Inflammatory macrophage treated with lipopolysaccharide for 1 hour (primary cell): ENCODE measurements at regions not wholly inside any gene's neighbourhood (a gene's known extent, or its start where the extent isn't known, plus 50 kb on each side); places are given as distances from the start of the nearest gene placed in this dataset.
A peak's percentile ranks its signal among the peaks of the same experiment; 100 is the strongest.

ENCODE experiments used
- DNase-seq, 2 donors: peaks; one replicate each; pipeline ENCODE4 v3.0.0-alpha.2; 2020 to 2022

DNA sequence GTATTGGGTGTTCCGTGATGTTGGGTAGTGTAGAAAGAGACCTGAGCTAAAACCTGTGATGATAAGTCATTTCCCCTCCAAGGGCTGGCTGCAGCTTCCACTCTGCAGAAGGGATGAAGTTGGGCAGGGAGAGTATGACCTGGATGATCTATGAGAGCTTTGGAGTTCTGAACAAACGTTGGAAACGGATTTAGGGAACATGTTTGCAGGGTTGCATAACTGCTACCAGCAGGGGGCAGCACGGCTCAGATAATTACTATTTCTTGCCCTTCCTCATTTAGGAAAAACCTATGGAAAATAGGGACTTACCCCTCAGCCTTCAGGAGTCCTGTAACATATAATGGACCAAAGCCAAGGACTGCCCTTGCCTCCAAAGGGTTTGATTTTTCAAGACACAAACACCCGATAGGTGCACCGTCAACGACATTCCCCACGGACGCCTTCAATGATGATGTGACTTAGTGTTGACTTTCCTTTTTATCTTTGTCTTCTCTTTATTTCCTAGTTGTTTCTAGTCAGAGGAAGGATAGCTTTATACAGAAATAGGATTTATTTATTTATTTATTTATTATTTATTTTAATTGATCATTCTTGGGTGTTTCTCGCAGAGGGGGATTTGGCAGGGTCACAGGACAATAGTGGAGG lies 164.9 kb upstream of the SASH1 start:
- DNase-seq = peak; percentile 24 to 79

- peak in 1 of 2 donors; percentile 14 for DNase-seq
These were observed 162.9 kb upstream of the SASH1 start for GRCh38 chr6:148179786-148180185.

DNA sequence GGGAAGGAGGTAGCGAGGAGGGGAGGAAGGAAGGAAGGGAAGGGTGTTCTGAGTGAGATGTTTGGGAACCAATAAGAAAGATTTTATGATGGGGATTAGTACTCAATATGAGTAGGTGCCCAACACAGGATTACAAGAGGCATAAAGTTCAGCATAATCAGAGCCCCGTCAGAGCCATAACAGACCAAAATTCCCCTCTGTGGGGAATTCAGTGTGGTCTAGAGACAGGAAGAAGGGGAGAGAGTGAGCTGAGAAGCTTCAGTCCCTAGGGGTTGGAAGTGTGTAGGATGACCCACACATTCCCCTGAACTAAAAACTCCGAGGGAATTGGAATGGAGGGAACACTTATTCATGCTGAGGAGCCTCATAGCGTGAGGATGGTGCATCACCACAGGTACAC lies 160.3 kb upstream of the SASH1 start:
- no peak for DNase-seq

GRCh38 chr6:148183776-148184175 lies 158.9 kb upstream of the SASH1 start:
- DNase-seq = no peak

GRCh38 chr6:148186916-148187315 lies 155.7 kb upstream of the SASH1 start:
- DNase-seq = no peak

GRCh38 chr6:148192310-148192709 lies 150.3 kb upstream of the SASH1 start:
- DNase-seq = no peak

- DNase-seq = no peak
These were observed 149.5 kb upstream of the SASH1 start for GRCh38 chr6:148193063-148193680.

- no peak for DNase-seq
These were observed 147.1 kb upstream of the SASH1 start for GRCh38 chr6:148195511-148195910.

- no peak for DNase-seq
These were observed 143.1 kb upstream of the SASH1 start for GRCh38 chr6:148199584-148199983.

DNA sequence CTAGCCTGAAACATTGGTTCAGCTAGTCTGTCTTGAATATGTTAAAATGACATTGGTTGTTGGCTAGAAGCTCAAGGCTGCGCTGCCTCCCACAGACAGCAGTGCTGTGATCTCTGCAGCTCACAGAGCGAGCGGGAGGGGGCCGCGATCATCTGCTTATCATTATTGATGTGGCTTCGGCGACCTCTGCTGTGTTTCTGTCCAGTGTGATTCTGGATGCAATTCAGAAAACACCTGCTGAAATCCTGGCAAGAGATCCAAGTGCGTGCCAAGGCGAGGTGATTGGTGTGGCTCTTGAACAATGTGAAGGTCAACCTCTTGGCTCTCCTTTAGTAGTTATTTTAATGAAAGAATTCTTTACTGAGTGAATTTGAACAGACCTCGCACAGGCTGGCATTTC lies 142.3 kb upstream of the SASH1 start:
- DNase-seq = no peak

DNA sequence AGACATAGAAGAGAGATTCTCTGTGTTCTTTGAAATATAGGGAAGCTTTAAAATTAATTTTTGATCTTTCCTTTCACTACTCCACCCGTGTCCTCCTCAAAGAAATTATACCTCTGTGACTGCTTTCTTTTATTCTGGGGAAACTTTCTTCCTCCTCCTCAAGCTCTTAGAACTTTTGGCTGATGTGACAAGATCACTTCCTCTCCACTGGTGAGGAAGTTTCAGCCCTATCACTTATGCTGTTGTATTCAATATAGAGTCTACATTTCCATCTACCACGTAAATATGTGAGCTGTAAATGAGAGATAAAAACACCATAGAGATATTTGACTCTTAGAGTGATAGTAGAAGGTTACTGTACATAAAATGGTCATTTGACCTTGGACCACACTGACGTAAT lies 141.9 kb upstream of the SASH1 start:
- no peak for DNase-seq

GRCh38 chr6:148203281-148203925 lies 139.2 kb upstream of the SASH1 start:
- no peak for DNase-seq

DNA sequence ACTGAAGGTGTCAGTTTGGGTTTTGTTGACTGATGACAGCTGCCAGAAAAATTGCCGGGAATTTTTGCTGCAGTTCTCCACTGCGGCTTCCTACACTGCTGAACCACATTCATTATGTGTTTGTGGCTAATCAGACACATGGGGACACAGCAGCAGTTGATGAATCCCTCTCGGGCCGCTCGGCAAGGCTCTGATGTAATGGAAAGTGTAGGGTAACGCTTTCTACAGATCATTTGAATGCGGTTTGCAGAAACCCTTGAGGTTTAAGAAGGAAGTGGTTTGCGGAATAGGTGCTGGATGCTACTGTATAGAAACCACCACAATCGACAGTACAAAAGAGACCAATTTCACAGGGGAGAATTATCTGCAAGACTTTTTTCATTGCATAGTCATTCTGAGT lies 138.7 kb upstream of the SASH1 start:
- DNase-seq = peak; percentile 15 to 54

DNA sequence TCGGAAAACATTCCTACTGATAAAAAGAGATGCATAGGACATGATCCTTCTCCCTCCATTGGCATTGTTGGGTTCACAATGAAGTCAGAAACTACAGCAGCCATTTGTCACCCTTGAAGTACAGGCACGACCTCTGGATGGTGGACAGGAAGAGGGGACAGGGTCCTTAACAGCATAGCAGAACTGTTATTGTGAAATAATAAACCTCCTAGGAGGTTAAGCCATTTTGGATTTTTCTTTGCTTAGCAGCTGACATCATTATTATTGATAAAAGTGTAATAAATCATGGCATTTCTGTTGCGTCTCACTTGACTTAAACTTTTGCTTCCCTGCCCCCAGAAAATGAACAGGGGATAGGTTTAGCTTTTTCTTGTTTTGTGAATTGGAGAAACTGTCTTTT lies 134.3 kb upstream of the SASH1 start:
- DNase-seq = no peak

- DNase-seq = no peak
These were observed 130.8 kb upstream of the SASH1 start for GRCh38 chr6:148211777-148212324.

DNA sequence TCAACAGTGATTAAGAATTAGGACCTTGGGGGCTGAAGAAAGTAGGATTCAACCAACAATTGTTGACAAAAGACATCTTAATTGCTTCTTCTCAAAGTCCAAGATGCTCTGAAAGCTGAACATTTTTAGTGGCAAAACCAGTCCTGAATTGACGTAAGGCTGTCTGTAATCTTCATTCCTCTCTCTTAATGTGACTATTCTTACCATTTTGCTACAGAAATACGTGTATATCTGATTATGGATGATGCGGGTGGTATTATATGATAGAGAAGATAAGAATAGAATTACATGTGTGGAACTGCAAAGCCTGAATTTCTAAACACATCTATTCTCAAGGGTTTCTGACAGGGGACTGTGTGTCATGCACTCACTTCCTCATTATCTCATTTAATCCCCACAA lies 130.3 kb upstream of the SASH1 start:
- DNase-seq = no peak

DNA sequence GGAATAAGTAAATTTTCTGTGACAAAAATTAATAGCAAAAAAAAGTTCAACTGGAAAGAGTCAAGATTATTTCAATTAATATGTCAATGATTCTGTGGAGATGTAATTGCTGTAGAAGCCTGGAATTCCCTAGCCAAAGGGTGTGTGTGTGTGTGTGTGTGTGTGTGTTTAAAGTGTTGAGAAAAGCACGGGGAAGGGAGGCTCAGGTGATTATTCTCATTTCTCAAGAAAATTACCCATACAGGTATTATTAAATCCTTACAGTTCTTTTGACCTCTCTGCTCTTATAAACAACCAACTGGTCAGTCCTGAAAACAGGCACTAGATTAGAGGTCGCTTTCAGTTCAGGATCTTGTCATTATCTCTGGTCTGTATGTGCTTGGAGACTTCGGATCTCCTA lies 129.3 kb upstream of the SASH1 start:
- no peak for DNase-seq

GRCh38 chr6:148214667-148215066 lies 128.0 kb upstream of the SASH1 start:
- DNase-seq = no peak

DNA sequence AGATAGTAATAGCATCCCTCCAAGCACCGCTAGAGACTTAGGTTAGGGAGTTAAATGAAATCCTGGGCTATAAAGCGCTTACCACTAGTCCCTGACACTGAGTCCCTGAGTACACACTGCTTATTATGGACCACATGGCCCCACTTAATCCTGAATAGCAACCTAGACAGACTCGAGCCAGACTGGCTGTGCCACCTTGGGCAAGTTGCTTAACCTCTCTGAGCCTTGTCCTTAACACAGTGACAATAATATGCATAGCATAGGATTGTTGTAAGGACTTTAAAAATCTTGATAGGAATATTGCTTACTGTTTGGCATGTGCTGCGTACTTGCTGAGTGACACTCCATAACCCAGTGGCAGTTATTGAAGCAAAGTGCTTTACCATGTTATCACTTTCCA lies 125.6 kb upstream of the SASH1 start:
- no peak for DNase-seq

GRCh38 chr6:148217921-148218320 lies 124.7 kb upstream of the SASH1 start:
- DNase-seq = no peak

DNA sequence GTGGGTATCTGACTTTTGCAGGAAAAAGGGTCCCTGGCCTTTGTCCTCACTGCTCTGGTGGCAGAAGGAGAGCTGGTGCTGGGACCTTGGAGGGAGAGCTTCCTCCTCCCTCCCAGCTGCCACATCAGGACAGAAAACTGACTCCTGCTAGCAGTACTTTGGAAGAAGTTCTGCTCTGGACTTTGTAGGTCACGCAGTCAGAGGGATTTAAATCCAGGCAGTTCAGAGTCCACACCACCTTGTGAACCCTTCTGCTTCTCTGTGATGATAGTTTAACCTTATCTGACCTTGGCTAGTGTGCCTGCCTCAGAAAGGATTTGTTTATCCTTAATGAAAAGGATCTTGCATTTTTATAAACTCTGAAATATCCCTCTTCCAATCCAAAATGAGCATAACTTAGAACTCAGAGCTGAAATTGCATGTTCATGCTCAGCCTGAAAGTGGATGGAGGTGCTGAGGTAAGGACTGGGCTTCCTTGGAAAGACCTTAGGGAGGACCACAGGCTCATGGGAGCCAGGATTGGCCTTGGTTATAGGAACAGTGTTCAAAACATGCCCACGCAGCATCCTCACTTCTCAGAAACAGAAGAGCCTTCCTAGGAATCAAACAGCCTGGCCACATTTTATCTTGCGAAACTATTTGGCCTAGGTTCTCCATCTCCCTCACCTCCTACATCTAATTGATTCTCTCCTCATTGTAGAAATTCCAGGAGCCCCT lies 123.9 kb upstream of the SASH1 start:
- DNase-seq = no peak

GRCh38 chr6:148221196-148221979 lies 121.2 kb upstream of the SASH1 start:
- no peak for DNase-seq

DNA sequence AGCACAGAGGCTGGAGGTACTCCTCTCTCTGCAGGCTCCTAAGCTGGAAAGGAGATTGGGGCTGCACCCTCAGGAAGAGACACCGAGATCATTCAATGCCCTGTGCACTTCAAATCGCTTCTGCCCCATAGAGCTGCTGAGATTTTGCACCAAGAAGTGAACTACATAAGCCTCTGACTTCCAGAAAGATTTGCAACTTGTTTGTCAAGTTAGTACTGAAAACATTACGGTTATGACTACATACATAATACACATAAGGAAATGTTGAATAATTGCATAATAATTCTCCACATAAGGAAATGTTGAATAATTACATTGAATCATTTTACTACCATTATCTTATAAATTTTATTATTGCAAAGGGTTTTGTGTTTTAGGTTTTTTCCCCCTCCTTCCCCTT lies 120.3 kb upstream of the SASH1 start:
- DNase-seq = no peak
